IMR-90 (cell line): ENCODE measurements at regions not wholly inside any gene's neighbourhood (a gene's known extent, or its start where the extent isn't known, plus 50 kb on each side); places are given as distances from the start of the nearest gene placed in this dataset.

Source experiments
- ATAC-seq: fragments of 200-7000 bp; cut with Tn5 transposase; 2 replicates; pipeline ENCODE4 v1.9.1; 2020; ENCODE audit warnings: low read depth, mild to moderate bottlenecking, moderate library complexity
- BruUV-seq: library from RNA; stranded (reverse); fragments of 400-500 nt; replicated peaks from 2 replicates; lab custom pipeline; 2021; lab: Mats Ljungman, UMichigan
- CTCF ChIA-PET: fragments of 300-600 bp; formaldehyde crosslinking; extraction: SDS; loops from one replicate; lab custom pipeline; 2021; ENCODE audit warnings: antibody characterized with exemption; lab: Yijun Ruan, JAX
- POLR2A ChIA-PET: fragments of 300-600 bp; sonication (Branson Sonifier 250); formaldehyde crosslinking; loops from one replicate; lab custom pipeline; 2022; ENCODE audit warnings: antibody characterized with exemption; ENCODE audit not compliant: unreplicated experiment; lab: Charles Lee
- DNase-seq: peaks from one replicate; pipeline ENCODE4 v3.0.0; 2013
- H2AFZ ChIP-seq: replicated peaks from 2 replicates; pipeline ENCODE3; 2013; ENCODE audit warnings: low read length, mild to moderate bottlenecking; ENCODE audit not compliant: poor library complexity
- H2AK5ac ChIP-seq: 2 replicates; pipeline ENCODE4 v1.6.1; 2013; ENCODE audit warnings: low read depth, low read length, inconsistent platforms
- H2AK9ac ChIP-seq: replicated peaks from 2 replicates; pipeline ENCODE3; 2013; ENCODE audit warnings: mild to moderate bottlenecking, low read depth, low read length, moderate library complexity; ENCODE audit not compliant: poor library complexity
- H2BK120ac ChIP-seq: 2 replicates; pipeline ENCODE4 v1.6.1; 2013; ENCODE audit warnings: low read depth, low read length, inconsistent platforms
- H2BK15ac ChIP-seq: 3 replicates; pipeline ENCODE4 v1.6.1; 2013; ENCODE audit warnings: low read depth, low read length, inconsistent platforms
- H2BK20ac ChIP-seq: 2 replicates; pipeline ENCODE4 v1.6.1; 2013; ENCODE audit warnings: low read depth, mild to moderate bottlenecking, inconsistent platforms, low read length, moderate library complexity
- H2BK5ac ChIP-seq: 2 replicates; pipeline ENCODE4 v1.6.1; 2013; ENCODE audit warnings: mild to moderate bottlenecking, low read depth, low read length, inconsistent platforms; ENCODE audit not compliant: poor library complexity, severe bottlenecking
- H3K14ac ChIP-seq: replicated peaks from 2 replicates; pipeline ENCODE4 v1.6.1; 2013; ENCODE audit warnings: low read depth, low read length, inconsistent platforms
- H3K18ac ChIP-seq: 2 replicates; pipeline ENCODE4 v1.6.1; 2013; ENCODE audit warnings: low read depth, low read length, control low read depth
- H3K23ac ChIP-seq: 2 replicates; pipeline ENCODE4 v1.6.1; 2013; ENCODE audit warnings: low read depth, low read length, inconsistent platforms
- H3K27ac ChIP-seq: 2 replicates; pipeline ENCODE4 v1.5.1; 2013; ENCODE audit warnings: mild to moderate bottlenecking, control low read depth, low read length; ENCODE audit not compliant: insufficient read depth
- H3K27me3 ChIP-seq: 2 replicates; pipeline ENCODE4 v1.6.1; 2013; ENCODE audit warnings: low read length; ENCODE audit not compliant: control insufficient read depth, insufficient read depth
- H3K36me3 ChIP-seq: 2 replicates; pipeline ENCODE4 v1.6.1; 2013; ENCODE audit warnings: low read length, mixed read lengths; ENCODE audit not compliant: control insufficient read depth, insufficient read depth
- H3K4ac ChIP-seq: 2 replicates; pipeline ENCODE4 v1.6.1; 2013; ENCODE audit warnings: low read depth, low read length, inconsistent platforms
- H3K4me1 ChIP-seq: 2 replicates; pipeline ENCODE4 v1.6.1; 2013; ENCODE audit warnings: low read length, mixed read lengths; ENCODE audit not compliant: control insufficient read depth, insufficient read depth
- H3K4me2 ChIP-seq: 2 replicates; pipeline ENCODE4 v1.6.1; 2013; ENCODE audit warnings: low read depth, mild to moderate bottlenecking, control low read depth, low read length, moderate library complexity
- H3K4me3 ChIP-seq: 2 replicates; pipeline ENCODE4 v1.5.1; 2013; ENCODE audit warnings: low read depth, mild to moderate bottlenecking, control low read depth, low read length, moderate library complexity; ENCODE audit not compliant: insufficient read depth
- H3K56ac ChIP-seq: 2 replicates; pipeline ENCODE4 v1.6.1; 2013; ENCODE audit warnings: low read length, inconsistent platforms; ENCODE audit not compliant: insufficient read depth; ENCODE audit errors: extremely low read depth
- H3K79me1 ChIP-seq, 2 experiments: 2 replicates each; pipeline ENCODE4 v1.6.1; 2013; ENCODE audit warnings: low read length in 2 of 2, inconsistent platforms in 1 of 2, low read depth in 1 of 2
- H3K9ac ChIP-seq: 2 replicates; pipeline ENCODE4 v1.6.1; 2013; ENCODE audit warnings: low read depth, low read length, control low read depth
- H3K9me1 ChIP-seq: 2 replicates; pipeline ENCODE4 v1.6.1; 2013; ENCODE audit warnings: low read length, inconsistent platforms; ENCODE audit not compliant: insufficient read depth
- H3K9me3 ChIP-seq: 2 replicates; pipeline ENCODE4 v1.6.1; 2013; ENCODE audit warnings: low read length; ENCODE audit not compliant: control insufficient read depth, insufficient read depth
- H4K20me1 ChIP-seq: 2 replicates; pipeline ENCODE4 v1.6.1; 2013; ENCODE audit warnings: low read length, inconsistent platforms; ENCODE audit not compliant: insufficient read depth
- H4K5ac ChIP-seq: 2 replicates; pipeline ENCODE4 v1.6.1; 2013; ENCODE audit warnings: mild to moderate bottlenecking, low read depth, low read length, control low read depth
- H4K8ac ChIP-seq, 2 experiments: 2 replicates each; pipeline ENCODE4 v1.6.1; 2013; ENCODE audit warnings: low read depth in 2 of 2, low read length in 2 of 2, control low read depth in 1 of 2, inconsistent platforms in 1 of 2
- H4K91ac ChIP-seq: 2 replicates; pipeline ENCODE4 v1.6.1; 2013; ENCODE audit warnings: low read depth, low read length, inconsistent platforms; ENCODE audit not compliant: insufficient read depth
- BHLHE40 ChIP-seq: fragments of 150-350 bp; IDR thresholded peaks from 2 replicates; pipeline ENCODE4 v1.6.1; 2016; ENCODE audit warnings: mild to moderate bottlenecking, low read depth, low read length
- CEBPB ChIP-seq: IDR thresholded peaks from 2 replicates; pipeline ENCODE4 v1.6.1; 2012; ENCODE audit warnings: low read depth, low read length, improper control_type of control experiment
- CTCF ChIP-seq: conservative IDR thresholded peaks from 2 replicates; pipeline ENCODE4 v1.5.1; 2012; ENCODE audit warnings: mild to moderate bottlenecking, low read depth, low read length, improper control_type of control experiment
- ELK1 ChIP-seq: fragments of 150-350 bp; IDR thresholded peaks from 2 replicates; pipeline ENCODE4 v1.6.1; 2016; ENCODE audit warnings: low read depth, mild to moderate bottlenecking, low read length, moderate library complexity, borderline replicate concordance
- MAFK ChIP-seq: IDR thresholded peaks from 2 replicates; pipeline ENCODE4 v1.6.1; 2012; ENCODE audit warnings: low read depth, low read length, improper control_type of control experiment
- MAZ ChIP-seq: IDR thresholded peaks from 2 replicates; pipeline ENCODE4 v1.6.1; 2012; ENCODE audit warnings: low read depth, mild to moderate bottlenecking, low read length, improper control_type of control experiment, moderate library complexity, borderline replicate concordance
- NFE2L2 ChIP-seq: fragments of 150-350 bp; IDR thresholded peaks from 2 replicates; pipeline ENCODE4 v1.6.1; 2016; ENCODE audit warnings: low read depth, mild to moderate bottlenecking, low read length
- POLR2A ChIP-seq: IDR thresholded peaks from 2 replicates; pipeline ENCODE4 v1.6.1; 2012; ENCODE audit warnings: mild to moderate bottlenecking, low read depth, low read length
- RFX5 ChIP-seq: IDR thresholded peaks from 2 replicates; pipeline ENCODE4 v1.8.0; 2012; ENCODE audit warnings: low read depth, mild to moderate bottlenecking, low read length, moderate library complexity
- SMC3 ChIP-seq: fragments of 150-350 bp; IDR thresholded peaks from 2 replicates; pipeline ENCODE4 v1.6.1; 2016; ENCODE audit warnings: low read depth, mild to moderate bottlenecking, antibody characterized with exemption, low read length, moderate library complexity
- USF2 ChIP-seq: fragments of 150-350 bp; IDR thresholded peaks from 2 replicates; pipeline ENCODE4 v1.6.1; 2017; ENCODE audit warnings: mild to moderate bottlenecking, antibody characterized with exemption, low read length, low read depth
- WGBS, 2 experiments: methylation state at CpG; one replicate each; pipeline versions ENCODE4 v1.1.5 to v1.1.7; 2013; ENCODE audit warnings: missing lambda C conversion rate in 2 of 2; ENCODE audit not compliant: insufficient read length in 1 of 2; ENCODE audit errors: extremely low coverage in 2 of 2; 5-methylcytosine and 5-hydroxymethylcytosine counted together
- dilution Hi-C: fragments of 300-500 bp; cut with HindIII; formaldehyde crosslinking; loops from one replicate; pipeline ENCODE4 v1.14.3; 2018; ENCODE audit warnings: low sequenced_read_pairs; ENCODE audit not compliant: unreplicated experiment
- in situ Hi-C: fragments of 300-500 bp; cut with MboI; formaldehyde crosslinking; loops from 3 replicates; pipeline ENCODE4 v1.14.3; 2019; ENCODE audit warnings: low sequenced_read_pairs, inconsistent platforms, mixed read lengths
- intact Hi-C: fragments of 100-400 bp; cut with micrococcal nuclease; formaldehyde crosslinking; loops from 2 replicates; pipeline ENCODE4 v1.10.0; 2022

GRCh38 chr10:56895306-56895705 lies 534.2 kb upstream of the ZWINT start:
- no peak overlapping the region for H3K9ac ChIP-seq
- TF ChIP-seq MAFK: no peak
- no peak for TF ChIP-seq SMC3
- TF ChIP-seq CEBPB: no peak
- no peak for TF ChIP-seq NFE2L2
- TF ChIP-seq RFX5: no peak
- TF ChIP-seq MAZ: no peak
- TF ChIP-seq USF2: no peak
- no peak for TF ChIP-seq POLR2A
- TF ChIP-seq BHLHE40: no peak
- no peak for TF ChIP-seq CTCF
- no peak for TF ChIP-seq ELK1
- ATAC-seq (no peak), DNase-seq (no peak)
- no peaks in the 10 kb centered on the region for H3K4me1 ChIP-seq
- no peak overlapping the region for H2BK15ac ChIP-seq
- intact Hi-C loops (no loop called here), in situ Hi-C loops (no loop called here), dilution Hi-C loops (no loop called here)
- H3K9me1 ChIP-seq: no peaks in the 10 kb centered on the region
- no peak overlapping the region for H3K56ac ChIP-seq
- BruUV-seq: no TSS peak
- H3K9me3 ChIP-seq: no peaks in the 10 kb centered on the region
- no peaks in the 10 kb centered on the region for H3K36me3 ChIP-seq
- no peak overlapping the region for H3K4me3 ChIP-seq
- no peak overlapping the region for H3K18ac ChIP-seq
- no peak overlapping the region for H2AFZ ChIP-seq
- H3K14ac ChIP-seq: no peak overlapping the region
- H3K4me2 ChIP-seq: no peak overlapping the region
- no peak overlapping the region for H4K8ac ChIP-seq
- H3K79me1 ChIP-seq: no peaks in the 10 kb centered on the region
- H3K23ac ChIP-seq: no peak overlapping the region
- no peak overlapping the region for H2AK5ac ChIP-seq
- no peak overlapping the region for H4K5ac ChIP-seq
- no peak overlapping the region for H2AK9ac ChIP-seq
- no peak overlapping the region for H3K27ac ChIP-seq
- H3K4ac ChIP-seq: no peak overlapping the region
- no peaks in the 10 kb centered on the region for H4K20me1 ChIP-seq
- WGBS, 2 experiments: 100% methylated on average over 1 of the region's 6 CpGs; no CpG with 5 or more reads in 1 of the 2 experiments
- H2BK5ac ChIP-seq: no peak overlapping the region
- no peaks in the 10 kb centered on the region for H3K27me3 ChIP-seq
- no peak overlapping the region for H2BK120ac ChIP-seq
- no peak overlapping the region for H4K91ac ChIP-seq
- ChIA-PET CTCF (no interaction called here), POLR2A (no interaction called here)
- H2BK20ac ChIP-seq: no peak overlapping the region
